ENCODE measurements at regions not wholly inside any gene's neighbourhood (a gene's known extent, or its start where the extent isn't known, plus 50 kb on each side); places are given as distances from the start of the nearest gene placed in this dataset.

DNA sequence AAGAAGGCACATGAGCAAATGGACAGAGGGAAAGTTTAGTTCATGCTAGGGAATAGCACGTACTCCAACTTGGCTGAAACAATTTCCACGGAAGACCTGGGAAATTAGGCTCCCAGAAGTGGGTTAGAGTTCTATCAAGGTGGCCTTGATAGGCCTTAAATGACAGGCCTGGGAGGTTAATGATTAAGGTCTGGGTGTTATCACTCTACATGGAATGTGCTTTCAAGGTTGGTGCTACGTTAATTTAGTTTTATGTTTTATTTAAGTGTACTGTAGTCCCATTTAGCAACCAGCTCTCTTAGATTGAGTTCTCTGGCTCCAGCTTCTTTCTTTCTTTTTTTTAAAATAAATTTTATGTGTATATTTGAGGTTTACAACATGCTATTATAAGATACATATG, 121.4 kb upstream of the MEF2C start:
- DNase-seq = no peak

DNA sequence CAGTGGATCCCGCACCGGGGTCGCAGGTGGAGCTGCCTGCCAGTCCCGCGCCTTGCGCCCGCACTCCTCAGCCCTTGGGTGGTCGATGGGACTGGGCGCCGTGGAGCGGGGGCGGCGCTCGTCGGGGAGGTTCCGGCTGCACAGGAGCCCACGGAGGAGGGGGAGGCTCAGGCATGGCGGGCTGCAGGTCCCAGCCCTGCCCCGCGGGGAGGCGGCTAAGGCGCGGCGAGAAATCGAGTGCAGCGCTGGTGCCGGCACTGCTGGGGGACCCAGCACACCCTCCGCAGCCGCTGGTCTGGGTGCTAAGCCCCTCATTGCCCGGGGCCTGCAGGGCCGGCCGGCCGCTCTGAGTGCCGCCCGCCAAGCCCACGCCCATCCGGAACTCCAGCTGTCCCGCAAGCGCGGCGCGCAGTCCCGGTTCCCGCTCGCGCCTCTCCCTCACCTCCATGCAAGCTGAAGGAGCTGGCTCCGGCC, 120.6 kb upstream of the MEF2C start:
- no peak for DNase-seq

DNA sequence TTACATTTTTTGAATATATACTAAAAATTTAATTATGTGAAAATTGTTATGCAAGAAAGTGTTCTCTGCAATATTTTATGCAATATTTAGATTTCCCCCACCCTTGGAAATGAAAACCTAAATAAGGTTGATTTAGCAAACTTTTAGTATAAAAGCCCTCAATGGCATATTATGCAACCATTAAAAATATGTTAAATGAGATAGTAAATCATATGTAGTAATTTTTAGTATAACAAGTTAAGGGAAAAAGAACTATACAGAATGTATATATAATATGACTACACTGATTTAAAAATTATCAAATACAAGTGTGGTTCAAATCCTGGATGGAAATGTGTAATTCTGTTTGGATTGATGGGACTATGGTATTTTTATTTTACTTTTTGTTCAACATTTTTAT, 116.9 kb upstream of the MEF2C start:
- DNase-seq = no peak

DNA sequence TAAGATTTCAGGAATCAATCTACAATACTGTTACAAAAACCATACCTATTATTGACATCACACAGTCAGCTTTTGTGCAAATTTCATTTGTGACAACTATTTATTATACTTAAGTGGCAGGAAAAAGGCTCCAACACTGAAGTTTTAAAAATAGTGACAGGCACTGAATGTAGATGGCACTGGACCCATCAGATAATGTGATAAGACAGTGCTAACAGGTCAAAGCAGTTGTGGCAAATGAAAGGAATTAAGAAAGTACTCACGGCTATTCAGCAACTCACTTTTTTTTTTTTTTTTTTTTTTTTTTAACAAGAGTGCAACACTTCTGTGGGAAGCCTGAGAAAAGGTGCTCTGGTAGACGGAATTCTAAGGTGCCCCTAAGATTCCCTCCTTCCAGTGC, 115.0 kb upstream of the MEF2C start:
- DNase-seq = no peak

DNA sequence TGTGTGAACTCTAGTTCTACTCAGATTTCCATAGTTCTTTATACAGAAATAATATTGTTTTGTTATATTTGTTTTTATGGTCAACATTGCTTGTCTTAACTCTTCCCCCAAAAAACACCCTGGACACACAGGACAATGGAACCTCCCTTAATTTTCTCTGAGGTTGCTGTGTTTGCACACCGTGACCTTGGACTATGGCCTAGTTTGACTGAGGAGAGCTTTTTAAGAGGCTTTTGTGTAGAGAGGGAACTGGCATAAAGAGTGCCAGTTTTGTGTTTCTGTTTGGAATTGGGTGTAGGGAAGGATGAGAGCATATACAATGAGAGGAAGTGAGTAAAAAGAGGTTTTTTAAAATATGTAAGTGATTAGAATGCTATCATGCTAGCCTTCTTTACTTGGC, 101.1 kb upstream of the MEF2C start:
- DNase-seq = no peak

DNA sequence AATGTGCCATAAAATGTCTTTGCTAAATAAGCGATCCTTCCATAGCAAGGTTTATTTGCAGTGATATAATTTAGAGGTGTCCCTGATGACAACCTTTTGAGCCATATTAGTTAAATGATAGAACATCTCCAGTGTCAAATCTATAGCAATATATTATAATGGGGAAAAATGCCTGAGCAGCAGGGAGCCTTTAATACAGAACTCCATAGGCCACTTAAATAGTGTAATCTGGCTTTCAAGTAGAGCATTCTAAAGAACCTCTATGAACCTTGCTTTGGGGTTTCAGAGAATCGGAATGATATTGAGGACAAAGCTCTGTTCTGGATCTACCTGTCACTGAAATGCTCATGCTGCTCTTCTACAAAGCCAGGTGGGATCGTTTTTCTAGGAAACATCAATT, 96.7 kb upstream of the MEF2C start:
- DNase-seq = no peak

DNA sequence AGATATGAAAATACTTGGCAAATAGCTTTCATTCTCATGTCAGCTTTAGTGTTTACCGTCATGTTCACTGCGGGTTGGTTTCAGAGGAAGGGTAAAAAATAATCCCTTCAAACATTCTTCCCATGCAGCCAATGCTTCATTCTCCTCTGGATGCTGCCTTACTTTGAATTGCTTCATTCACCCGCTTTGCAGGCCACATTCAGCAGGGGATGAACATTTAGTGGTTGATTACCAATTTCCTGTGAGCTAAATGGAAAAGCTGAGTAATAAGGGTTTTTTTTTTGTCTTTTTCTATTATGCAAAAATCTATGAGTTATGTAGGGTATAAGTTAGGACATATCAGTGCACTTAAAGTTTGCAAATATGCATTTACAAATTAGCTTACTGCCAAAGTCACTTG, 96.3 kb upstream of the MEF2C start:
- no peak for DNase-seq

DNA sequence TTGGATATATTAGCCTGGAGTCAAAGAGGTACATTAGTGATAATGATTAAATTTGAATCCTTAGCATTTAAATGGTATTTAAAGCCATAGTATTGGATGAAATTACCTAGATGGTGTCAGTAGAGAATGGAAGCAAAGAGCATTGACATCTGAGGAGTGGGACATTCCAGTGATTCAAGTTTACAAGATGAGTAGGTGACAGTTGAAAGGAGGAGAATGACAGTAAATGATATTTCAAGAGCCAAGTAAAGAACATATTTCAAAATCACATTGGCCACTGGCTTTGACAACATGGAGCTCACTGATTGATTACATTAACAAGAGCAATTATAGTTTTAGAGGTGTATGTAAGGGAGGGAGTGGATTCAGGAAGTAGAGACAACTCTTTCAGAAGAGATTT, 93.9 kb upstream of the MEF2C start:
- DNase-seq = no peak

DNA sequence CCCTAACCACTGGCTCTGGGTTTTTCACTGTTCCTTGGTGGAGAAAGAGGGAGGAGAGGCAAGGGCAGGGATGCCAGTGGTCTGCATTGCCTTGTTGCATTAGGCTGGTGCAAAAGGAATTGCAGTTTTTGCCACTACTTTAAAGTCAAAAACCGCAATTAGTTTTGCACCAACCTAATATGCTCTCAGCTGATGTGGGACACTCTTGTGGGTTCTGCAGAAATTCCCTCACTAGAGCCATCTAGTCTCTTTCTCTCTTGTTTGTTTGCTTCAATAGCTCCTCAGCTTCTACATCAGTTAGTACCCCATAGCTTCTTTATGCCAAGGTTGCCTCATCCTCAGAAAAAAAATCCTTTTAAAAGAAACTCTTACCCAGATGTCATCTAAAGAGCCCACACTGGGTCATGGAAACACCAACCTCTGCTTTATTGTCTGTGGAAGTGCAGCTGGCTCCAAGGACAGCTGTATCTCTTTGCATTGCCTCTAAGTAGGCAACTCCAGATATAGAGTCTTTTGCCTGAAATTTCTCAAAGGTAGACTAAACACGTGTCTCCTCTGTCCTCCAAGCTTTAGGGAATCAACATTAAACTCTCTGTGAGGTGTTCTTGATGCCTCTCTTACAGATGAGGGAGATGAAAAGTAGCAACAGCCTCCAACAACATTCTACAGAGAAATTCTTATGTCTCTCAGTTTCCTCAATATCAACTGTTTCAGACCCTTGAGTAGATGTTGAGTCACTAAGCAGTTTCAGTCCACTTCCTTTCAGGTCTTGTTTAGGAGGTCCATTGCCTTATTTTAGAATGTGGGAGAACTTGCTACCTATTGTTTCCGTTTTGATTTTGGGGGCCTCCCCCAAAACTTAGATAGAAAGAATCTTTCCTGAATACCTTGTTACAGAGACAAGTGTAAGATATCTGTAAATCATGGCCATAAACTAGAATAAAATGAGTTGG, 84.9 kb upstream of the MEF2C start:
- no peak for DNase-seq

DNA sequence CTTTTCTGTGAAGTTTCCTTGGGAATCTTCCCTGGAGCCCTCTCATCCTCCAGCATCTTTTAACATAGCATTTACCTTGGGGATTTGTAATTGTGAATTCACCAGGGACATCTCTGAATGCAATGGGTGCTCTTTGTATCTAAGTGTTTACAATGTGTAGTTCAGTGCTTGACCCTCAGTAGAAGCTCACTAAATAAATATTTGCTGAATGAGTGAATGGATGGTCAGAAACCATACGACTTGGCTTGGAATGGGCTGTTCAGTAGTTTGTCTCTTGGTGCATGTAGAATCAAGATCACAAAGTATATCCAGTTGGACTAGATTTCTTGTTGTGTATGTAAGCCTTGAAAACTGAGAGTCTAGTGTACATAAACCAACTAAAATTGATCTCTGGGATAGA, 81.8 kb upstream of the MEF2C start:
- no peak for DNase-seq

DNA sequence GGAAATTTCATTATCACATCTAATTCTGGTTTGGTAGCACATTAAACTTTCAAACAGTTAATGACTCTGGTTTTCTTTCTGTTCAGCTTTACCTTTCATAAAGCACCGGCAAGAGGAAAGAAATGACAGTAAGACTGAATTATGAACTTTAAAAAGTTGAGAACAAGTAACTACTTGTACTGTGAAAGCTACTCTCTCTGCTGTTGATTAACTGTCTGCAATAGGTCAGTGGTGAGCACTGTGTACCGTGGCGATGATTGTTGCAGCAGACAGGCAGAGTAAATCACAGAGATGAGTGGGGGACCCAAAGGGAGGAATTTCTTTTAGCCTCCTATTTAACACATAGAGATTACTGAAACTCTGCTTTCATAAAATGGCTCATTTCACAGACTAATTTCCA, 74.0 kb upstream of the MEF2C start:
- DNase-seq = no peak

DNA sequence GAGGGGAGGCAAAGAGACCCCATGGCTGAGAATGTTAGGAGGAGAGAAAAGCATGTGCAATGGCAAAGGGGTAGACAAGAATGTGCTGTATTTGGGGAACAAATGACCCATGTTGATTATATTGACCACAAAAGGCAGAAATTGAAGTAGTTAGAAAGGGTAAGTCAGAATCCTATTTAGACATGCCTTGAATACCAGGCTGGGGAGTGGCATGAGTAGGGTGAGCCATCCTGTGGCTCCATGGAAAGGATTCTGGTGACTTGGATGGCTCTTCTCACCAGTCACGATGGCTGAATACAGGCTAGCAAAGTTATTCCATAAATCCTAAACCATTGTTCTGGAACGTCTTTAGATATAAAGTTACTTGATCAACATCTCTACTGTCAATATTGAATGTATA, 73.4 kb upstream of the MEF2C start:
- DNase-seq = no peak

DNA sequence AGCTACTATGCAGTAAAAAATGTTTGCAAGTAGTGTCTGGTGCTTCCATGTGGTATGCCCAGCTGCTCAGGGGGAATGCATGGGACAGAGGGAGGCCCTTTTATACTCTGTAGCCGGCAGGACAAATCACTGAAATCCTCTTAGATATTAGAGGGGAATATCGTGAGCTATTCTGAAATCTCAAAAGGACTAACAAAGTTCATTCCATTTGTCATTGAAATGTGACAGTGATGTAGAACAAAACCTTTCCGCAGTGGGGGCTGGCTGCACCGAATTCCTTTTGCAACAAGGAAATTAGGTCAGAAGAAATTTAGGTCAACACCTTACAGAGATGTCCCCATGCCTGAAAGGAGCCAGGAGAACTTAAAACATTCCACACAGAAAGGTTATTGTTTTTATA, 72.4 kb upstream of the MEF2C start:
- no peak for DNase-seq

DNA sequence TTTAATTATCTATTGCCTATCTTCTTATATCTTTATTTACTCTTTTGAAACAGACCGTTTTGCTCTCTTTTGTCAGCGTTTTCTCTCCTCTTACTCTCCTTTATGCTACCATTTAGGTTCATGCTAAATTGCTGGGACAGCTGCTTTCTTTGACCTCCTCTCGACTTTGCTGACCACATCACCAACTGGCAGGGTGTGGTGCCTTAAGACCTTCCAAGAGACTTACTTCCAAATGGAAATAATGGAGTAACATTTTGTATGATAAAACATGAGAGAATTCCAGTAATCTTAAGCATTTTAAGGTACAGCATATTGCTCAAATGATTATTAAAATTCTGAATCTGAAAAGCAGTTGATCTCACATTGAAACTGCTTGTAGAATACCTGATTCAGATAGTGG, 71.5 kb upstream of the MEF2C start:
- DNase-seq = no peak

DNA sequence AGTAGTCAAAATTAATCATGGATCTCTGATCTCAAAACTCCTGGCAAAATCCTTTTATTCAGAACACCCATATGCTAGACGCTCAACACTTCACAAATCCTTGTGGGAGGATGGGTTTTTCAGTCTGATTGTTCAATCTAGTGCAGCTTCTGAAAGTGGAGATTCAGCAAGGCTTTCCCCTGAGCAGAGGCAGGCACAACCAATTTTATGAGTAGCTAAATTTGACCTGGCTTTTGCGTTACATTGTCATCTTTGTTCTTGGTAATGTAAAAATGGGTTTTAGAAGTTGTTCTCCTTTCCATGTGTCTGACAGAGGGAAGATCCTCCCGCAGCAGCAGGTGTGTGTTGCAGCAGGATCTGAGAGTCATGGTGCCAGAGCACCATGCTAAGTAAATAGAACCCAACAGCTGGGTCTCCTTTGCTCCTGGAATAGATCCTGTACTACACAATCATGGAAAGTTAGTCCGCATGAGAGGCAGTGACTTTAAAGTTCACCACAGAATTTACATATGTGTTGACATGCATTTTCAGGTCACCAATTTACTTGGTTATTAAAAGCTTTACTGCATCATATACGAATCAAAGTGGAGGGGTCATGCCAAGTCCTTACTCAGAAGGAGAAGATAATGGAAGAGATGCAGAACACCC, 70.1 kb upstream of the MEF2C start:
- DNase-seq = no peak

DNA sequence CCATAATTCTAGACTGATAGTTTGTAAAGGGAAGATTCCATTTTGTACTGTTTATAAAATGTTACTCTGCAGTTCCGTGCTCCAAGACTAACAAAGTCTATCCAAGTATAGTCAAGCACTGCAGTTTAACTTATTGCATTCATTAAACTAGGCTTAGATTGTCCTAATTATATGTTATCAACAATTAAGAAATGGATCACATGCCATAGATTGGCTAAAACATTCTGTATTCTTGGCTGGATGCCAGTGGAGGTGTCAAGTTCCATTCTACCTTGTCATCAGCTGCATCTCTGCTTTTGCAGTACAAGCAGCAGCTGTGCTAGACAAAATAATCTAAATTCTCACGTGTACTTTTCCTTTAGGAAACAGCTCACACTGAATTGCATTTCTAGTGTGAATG, 69.4 kb upstream of the MEF2C start:
- DNase-seq = no peak

DNA sequence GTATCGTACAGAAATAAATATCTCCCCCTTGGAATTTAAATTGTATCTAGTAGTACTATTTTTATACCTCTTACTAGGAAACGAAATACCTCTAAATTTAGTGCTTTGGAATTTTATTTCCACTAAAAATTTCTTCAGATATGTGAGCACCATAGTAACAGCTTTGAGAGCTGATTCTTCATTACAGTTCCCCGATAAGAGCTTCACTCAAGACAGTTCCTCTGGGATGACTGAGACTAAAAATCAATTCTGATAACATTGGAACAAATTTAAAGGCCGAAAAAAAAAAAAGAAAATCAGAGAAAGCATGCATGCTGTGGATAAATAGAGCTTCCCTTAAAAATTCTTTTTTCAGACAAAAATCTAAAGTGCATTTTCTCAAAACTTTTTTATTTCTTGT, 68.5 kb upstream of the MEF2C start:
- DNase-seq = no peak

DNA sequence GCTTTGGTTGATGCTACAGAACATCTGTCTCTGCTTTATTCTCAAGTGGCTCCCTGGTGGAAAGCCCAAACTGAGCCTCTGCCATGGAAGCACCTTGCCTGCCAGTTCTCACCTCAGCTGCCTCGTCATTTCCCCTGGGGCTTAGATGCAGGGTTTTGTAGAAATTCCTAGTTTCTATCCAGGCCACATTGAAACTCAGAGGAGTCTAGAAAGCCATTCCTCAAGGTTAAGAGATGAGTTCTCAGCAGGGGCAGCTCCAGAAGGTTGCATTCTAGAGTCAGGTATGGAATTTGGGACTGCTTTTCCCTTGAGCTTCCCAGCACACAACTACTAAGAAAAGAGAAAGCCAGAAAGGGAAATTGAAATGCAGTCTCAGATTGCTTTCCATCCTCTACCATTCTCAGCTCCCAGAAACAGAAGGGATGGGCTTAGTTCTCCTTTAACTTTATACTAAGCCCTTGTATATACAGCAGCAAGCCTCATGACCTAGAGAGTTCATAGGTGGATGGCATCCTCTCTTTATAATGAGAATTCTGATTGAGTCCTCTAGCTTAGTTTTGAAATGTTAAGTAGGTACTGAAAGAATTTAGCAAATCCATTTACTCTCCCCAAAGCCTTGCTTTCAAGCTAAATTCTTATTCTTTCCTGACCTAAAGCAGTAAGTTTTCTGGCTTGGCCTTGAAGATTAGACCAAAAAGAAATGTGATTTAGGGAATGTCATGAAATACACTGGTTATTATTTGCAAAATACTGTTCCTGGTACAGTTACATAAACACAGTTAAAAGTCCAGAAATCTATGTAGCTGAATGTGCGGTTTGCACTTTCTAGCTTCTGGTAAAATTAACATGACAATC, 66.0 kb upstream of the MEF2C start:
- no peak for DNase-seq

DNA sequence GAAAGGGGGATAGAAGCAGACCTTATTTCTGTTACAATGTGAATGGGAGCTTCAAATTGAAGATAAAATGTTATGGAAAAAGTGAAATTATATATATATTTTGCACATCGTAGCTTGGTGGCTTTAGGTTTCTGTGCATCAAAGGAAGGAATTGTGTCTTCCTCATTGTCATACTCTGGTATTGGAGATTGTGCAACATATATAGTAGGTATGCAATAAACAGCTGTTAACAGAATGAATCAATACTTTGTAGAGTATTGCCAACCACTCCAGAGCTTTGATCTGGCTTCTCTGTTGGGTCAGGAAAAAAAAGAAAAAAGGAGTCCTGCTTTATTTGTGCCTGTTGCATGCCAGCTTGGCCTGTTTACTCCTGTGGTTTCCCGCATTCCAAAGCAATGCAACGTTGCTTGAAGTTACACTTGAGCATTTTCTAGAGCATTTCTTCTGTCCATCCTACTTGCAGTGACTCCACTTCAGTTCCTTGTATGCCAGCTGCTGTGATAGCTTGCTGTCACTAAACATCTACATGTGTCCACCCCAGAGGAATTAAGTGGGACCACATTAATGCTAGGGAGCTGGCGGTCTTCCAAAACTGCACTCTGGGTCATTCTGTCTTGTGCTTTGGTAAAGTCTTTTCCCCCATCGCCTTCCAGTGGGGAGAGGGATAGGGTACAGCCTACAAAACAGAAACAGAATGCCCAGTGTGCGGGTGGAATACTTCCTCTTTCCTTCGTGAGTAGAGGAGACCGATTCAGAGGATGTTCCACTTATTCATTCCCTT, 62.0 kb upstream of the MEF2C start:
- DNase-seq = no peak

DNA sequence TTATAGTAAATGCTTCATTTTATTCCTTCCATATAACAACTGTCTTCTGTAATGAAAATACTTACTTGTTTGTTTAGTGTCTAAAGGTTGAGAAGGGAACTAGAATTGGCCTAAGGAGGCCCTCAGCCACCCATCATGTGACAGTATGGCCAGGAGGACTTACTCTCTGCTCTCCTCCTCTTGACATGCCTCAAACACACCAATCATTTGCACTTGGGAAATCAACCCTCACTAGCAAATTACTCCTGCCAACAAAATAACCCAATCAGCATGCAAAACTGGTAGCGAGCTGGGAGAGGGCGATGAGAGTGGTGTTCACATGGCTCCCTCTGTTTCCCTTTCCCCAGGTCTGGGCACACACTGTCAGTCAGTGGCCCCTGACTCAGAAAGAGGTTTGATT, 58.6 kb upstream of the MEF2C start:
- no peak for DNase-seq

DNA sequence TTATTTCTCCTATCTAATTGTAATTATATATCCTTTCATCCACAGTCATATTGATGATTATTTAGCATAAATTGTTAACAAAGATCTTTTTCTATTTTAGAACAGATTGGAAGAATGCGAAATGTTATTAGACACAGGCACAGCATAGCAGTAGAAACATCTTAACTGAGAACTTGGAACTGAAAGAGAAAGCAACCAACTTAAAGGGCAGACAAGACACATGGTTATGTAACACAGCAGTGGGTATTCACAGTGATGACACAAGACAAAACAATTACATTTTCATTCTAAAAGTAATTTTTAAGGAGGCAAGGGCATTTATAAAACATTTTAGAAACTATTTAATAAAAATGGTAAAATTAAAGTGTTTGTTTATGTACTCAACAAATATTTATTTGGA, 57.7 kb upstream of the MEF2C start:
- DNase-seq = no peak

DNA sequence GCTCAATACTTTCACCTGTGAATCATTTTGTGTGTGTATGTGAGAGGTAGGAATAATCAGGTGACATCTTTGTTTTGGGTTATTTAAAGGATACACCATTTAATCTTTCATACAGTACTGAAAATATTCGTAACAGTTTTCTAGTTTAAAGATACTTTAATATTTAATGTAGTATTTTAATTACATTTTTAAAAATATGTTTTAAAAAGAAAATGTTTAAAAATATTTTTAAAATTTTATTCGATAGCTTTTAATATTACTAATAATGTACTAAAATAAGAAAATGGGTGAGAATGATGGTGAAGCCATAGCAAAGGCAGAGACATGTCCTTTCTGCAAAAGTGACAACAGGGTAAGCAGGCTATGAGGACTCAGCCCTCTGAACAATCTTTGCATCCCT, 56.3 kb upstream of the MEF2C start:
- DNase-seq = no peak

DNA sequence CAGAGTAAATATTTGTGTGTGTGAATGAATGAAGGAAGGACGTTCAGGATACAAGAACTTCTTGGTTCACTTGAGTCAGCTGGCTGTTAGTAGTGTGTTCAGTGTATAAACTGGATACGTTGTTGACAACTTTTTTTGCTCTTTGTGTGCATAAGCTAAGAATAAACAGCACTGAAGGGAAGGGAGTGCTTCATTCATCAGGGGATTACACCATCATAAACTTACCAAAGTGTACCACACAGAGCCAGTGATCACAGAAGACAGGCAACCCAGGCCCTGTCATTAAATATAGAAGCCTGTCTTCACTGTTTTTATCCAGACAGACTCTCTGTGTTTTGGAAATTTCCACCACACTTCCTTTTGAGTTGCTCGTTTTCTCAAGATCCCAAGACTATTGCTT, 55.5 kb upstream of the MEF2C start:
- no peak for DNase-seq
